AG10803 (cell line): ENCODE measurements at regions not wholly inside any gene's neighbourhood (a gene's known extent, or its start where the extent isn't known, plus 50 kb on each side); places are given as distances from the start of the nearest gene placed in this dataset.

Experiments used
- DNase-seq: peaks from one replicate; pipeline ENCODE4 v3.0.0; 2010; ENCODE audit warnings: low read depth
- H3K4me3 ChIP-seq: 2 replicates; pipeline ENCODE4 v1.5.1; 2011; ENCODE audit warnings: mild to moderate bottlenecking, low read length, control low read depth
- TF ChIP-seq, protein P1 (sequence below): conservative IDR thresholded peaks from 2 replicates; pipeline ENCODE4 v1.5.1; 2011; ENCODE audit warnings: mild to moderate bottlenecking, low read length, control low read depth, inconsistent platforms

DNA sequence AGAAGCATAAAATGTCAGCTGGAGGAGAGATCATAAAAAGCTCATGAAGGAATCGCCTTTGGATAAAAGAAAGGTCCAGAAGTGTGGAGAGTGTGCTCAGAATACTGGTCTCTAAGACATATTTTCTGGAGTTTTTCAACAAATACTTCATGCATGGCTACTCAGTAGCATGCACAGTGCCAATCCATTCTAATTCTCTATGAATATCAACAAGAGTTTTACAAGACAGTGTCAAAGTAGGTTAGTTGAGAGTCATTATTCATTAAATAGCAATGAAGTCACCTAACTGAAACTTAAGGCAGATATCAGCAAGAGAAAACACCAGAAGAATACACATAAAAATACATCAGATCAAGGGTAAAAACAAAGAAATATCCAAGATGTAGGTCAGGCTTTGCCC is 1243.2 kb upstream of the SLC10A2 start:
- H3K4me3 ChIP-seq = no peak overlapping the region
- TF ChIP-seq, protein P1, sequence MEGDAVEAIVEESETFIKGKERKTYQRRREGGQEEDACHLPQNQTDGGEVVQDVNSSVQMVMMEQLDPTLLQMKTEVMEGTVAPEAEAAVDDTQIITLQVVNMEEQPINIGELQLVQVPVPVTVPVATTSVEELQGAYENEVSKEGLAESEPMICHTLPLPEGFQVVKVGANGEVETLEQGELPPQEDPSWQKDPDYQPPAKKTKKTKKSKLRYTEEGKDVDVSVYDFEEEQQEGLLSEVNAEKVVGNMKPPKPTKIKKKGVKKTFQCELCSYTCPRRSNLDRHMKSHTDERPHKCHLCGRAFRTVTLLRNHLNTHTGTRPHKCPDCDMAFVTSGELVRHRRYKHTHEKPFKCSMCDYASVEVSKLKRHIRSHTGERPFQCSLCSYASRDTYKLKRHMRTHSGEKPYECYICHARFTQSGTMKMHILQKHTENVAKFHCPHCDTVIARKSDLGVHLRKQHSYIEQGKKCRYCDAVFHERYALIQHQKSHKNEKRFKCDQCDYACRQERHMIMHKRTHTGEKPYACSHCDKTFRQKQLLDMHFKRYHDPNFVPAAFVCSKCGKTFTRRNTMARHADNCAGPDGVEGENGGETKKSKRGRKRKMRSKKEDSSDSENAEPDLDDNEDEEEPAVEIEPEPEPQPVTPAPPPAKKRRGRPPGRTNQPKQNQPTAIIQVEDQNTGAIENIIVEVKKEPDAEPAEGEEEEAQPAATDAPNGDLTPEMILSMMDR = no peak
- DNase-seq = no peak

DNA sequence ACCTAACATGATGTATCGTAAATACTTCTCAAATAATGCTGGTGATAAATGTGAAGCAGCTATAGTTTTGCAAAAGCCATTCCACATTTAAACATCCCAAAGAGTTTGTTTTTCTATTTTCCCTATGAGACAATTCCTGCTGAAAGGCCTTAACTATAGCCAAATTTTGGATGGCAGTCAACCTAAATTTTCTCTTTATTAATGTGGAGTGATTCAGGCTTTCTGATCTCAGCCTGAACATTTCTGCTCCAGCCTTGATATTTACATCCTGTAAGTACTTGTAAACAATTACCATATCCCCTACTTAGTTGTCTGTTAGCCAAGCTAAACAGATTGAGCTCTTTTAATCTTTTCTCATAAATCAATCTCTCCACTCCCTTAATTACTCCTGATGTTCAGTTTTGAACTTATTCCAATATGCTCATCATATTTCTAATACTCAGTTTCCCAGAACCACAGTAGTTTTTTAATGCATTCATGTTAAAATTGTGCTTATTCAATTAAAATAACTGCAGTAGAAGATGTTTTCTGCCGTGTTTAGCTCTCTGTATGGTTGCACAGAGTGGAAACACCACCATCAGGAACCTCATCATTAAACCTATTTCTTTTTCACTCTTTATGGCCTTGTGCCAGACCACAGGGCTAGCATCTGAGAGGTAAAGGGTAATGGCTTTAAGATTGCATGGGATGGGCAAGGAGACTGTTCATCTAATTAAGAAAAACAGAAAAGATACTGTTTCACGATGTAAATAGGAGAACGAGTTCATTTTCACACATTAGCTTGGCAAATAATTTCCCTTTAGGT is 1235.2 kb upstream of the SLC10A2 start:
- DNase-seq = no peak

DNA sequence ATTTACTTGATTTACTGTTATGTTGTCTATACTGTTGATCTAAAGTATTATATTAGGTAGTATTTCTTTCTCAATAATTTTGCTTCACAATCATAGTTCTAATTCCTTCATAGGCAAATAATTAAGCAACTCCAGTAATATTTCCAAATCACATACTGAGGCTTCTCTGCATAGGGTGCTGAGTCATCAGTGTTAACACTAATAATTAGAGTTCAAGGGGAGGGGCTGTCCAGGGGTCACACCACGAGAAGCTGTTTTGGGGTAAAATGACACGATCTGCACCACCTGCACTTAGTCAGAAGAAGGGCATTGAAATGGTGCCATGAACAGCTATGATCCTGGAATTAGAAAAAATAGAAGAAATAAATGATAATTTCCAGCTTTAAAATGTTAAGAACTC is 1230.9 kb upstream of the SLC10A2 start:
- DNase-seq = no peak
- TF ChIP-seq, protein P1 = no peak
- no peak overlapping the region for H3K4me3 ChIP-seq

More for the DNA sequence above, 1235.2 kb upstream of the SLC10A2 start:
- TF ChIP-seq, protein P1 = no peak
- no peak overlapping the region for H3K4me3 ChIP-seq

DNA sequence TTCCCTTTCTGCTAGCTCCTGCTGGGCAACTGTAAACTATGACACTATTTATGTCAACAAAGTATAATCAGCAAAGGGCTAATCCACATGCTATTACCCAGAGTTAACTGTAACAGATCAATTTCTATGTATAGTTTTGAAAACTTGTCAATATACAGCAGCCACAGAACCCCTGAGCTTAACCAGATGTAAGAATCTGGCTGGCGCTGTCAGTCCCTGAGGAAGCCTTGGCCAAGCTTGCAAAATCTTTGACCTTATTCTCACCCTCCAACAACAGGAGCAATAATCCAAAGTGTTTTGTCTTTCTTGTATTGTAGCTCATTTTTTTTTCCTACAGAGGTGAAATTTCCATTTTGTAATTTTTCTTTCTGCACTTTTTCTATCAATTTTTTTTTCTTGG is 1230.1 kb upstream of the SLC10A2 start:
- DNase-seq = no peak
- no peak overlapping the region for H3K4me3 ChIP-seq
- TF ChIP-seq, protein P1 = no peak

DNA sequence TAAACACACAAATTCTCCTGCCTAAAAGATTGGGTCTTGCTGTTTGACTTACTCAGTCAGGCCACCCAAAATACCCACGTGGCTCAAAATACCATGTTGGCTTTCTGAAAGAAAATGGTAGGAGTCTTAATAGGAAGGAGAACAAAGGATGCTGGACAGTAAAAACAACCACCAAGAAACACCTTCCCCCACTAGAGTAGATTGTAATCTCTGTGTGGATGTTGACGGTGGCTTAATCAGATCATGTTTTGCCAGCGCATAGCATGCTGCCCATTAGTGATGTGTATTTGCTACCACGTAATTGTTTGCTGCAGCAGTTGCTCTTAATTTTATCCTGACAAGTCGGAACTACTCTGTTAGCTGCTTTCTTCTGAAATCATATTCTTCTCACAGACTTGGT is 1229.3 kb upstream of the SLC10A2 start:
- no peak overlapping the region for H3K4me3 ChIP-seq
- TF ChIP-seq, protein P1 = no peak
- DNase-seq = no peak

DNA sequence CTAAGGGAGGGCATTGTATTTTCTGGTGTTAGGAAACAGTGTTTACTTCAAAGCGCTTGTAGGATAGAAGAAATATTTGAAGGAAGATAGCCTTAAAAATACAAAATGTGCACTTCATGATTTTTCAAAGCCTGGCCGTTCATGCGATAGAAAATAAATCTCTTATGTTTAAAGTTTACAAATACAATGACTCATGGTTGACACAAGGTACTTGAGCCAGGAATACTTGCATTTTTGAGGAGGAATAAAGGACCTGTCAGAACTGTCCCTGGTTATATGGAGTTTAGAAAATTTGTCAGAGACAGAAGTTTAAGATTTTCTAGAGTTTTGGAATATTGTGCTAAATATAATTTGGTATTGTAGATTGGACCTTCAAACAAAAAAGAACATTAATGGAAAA is 1223.2 kb upstream of the SLC10A2 start:
- TF ChIP-seq, protein P1 = no peak
- no peak for DNase-seq

DNA sequence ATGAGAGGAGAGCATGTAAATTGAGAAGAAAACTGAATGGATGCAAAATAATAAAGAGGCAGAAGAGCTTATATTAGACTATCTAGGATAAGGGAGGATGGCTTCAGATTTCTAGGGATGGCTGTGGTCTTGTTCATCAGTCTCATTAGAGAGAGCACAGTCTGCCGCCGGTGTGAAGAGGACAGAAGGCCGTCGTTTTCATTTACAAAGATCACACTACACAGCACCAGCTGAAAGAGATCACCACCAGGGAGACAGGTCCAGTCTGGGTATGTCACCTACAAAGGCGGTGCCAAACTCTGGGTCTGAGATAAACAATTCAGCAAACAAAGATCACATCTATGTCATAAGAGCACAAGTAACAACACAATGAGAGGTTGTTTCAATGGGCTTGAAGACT is 1222.3 kb upstream of the SLC10A2 start:
- no peak overlapping the region for H3K4me3 ChIP-seq
- TF ChIP-seq, protein P1 = no peak
- no peak for DNase-seq

More for the DNA sequence above, 1223.2 kb upstream of the SLC10A2 start:
- no peak overlapping the region for H3K4me3 ChIP-seq
